CD4-positive, CD25-positive, alpha-beta regulatory T cell (primary cell): ENCODE measurements at regions not wholly inside any gene's neighbourhood (a gene's known extent, or its start where the extent isn't known, plus 50 kb on each side); places are given as distances from the start of the nearest gene placed in this dataset.

Source experiments
- ATAC-seq, 2 donors: fragments of 150-1000 bp; cut with Tn5 transposase; one replicate each; pipeline ENCODE4 v1.10.0; 2021; ENCODE audit warnings: low read depth in 2 of 2, moderate number of reproducible peaks in 2 of 2, moderate library complexity in 1 of 2
- DNase-seq, 3 donors: peaks; one replicate each; pipeline versions ENCODE4 v3.0.0 to v3.0.0-alpha.2; 2012 to 2022; ENCODE audit warnings: mixed read lengths in 1 of 3
- H3K27ac ChIP-seq: one replicate; pipeline ENCODE4 v1.7.0; 2013; ENCODE audit warnings: mild to moderate bottlenecking, low read length; ENCODE audit not compliant: insufficient read depth, poor library complexity, severe bottlenecking
- H3K27me3 ChIP-seq: one replicate; pipeline ENCODE4 v1.7.0; 2013; ENCODE audit warnings: low read length; ENCODE audit not compliant: control insufficient read depth, insufficient read depth
- H3K36me3 ChIP-seq: one replicate; pipeline ENCODE4 v1.7.0; 2013; ENCODE audit warnings: mild to moderate bottlenecking, low read length, moderate library complexity; ENCODE audit not compliant: control insufficient read depth, insufficient read depth
- H3K4me1 ChIP-seq: 2 replicates; pipeline ENCODE4 v1.7.0; 2013; ENCODE audit warnings: mild to moderate bottlenecking, low read length; ENCODE audit not compliant: insufficient read depth, control insufficient read depth, poor library complexity, severe bottlenecking
- H3K4me3 ChIP-seq: one replicate; pipeline ENCODE4 v1.7.0; 2013; ENCODE audit warnings: low read depth, mild to moderate bottlenecking, low read length, moderate library complexity
- H3K9me3 ChIP-seq, 2 experiments: 1 replicate in 1 of 2; 2 replicates in 1 of 2; pipeline ENCODE4 v1.7.0; 2013; ENCODE audit warnings: low read length in 2 of 2, mild to moderate bottlenecking in 1 of 2, moderate library complexity in 1 of 2; ENCODE audit not compliant: control insufficient read depth in 2 of 2
- H3K27ac Mint-ChIP-seq, 3 donors: one replicate each; pipeline ENCODE4 v1.8.0; 2020 to 2022; ENCODE audit warnings: mild to moderate bottlenecking in 3 of 3, mixed read lengths in 3 of 3, moderate library complexity in 2 of 3
- H3K27me3 Mint-ChIP-seq: one replicate; pipeline ENCODE4 v1.8.0; 2022; ENCODE audit warnings: mild to moderate bottlenecking, mixed read lengths
- H3K36me3 Mint-ChIP-seq: one replicate; pipeline ENCODE4 v1.8.0; 2020; ENCODE audit warnings: mixed read lengths
- H3K4me1 Mint-ChIP-seq, 4 donors: one replicate each; pipeline ENCODE4 v1.8.0; 2020 to 2022; ENCODE audit warnings: mixed read lengths in 4 of 4, mild to moderate bottlenecking in 1 of 4
- H3K4me3 Mint-ChIP-seq, 4 donors: one replicate each; pipeline ENCODE4 v1.8.0; 2020 to 2022; ENCODE audit warnings: mild to moderate bottlenecking in 4 of 4, mixed read lengths in 4 of 4, moderate library complexity in 3 of 4
- H3K9me3 Mint-ChIP-seq, 7 donors: one replicate each; pipeline ENCODE4 v1.8.0; 2020 to 2022; ENCODE audit warnings: mixed read lengths in 7 of 7, mild to moderate bottlenecking in 3 of 7, moderate library complexity in 2 of 7

DNA sequence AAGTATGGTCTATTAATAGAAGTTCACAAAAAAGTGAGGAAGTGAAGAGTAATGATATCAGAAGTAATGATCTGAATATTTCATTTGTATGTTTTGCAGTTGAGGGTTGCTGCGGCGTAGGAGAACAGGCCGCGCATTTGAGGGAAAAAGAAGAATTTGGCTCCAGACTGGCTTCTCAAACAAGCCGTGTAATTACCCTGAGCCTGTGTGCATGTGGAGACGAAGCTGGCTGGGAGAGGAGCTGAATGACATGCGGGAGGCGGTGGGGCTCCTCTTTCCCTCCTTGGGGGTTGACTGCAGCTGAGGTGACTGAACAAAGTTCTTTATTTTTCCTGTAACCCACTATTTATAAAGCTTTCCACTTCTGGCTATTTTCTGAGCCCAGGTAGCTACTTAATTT lies 115.5 kb upstream of the AFDN start:
- no peak overlapping the region for H3K4me3 ChIP-seq
- no peak overlapping the region for H3K4me3 Mint-ChIP-seq
- no peak overlapping the region for H3K27ac Mint-ChIP-seq
- H3K27ac ChIP-seq, result no peak overlapping the region
- no peaks in the 10 kb centered on the region for H3K36me3 ChIP-seq
- no peak for ATAC-seq
- H3K9me3 ChIP-seq, result no peaks in the 10 kb centered on the region
- H3K4me1 ChIP-seq, result peaks cover 8% of the 10 kb centered on the region
- peaks cover 0 to 19% (median 4%) of the 10 kb centered on the region in 4 donors for H3K4me1 Mint-ChIP-seq
- H3K27me3 Mint-ChIP-seq, result peaks cover 38% of the 10 kb centered on the region
- H3K27me3 ChIP-seq, result peaks cover 12% of the 10 kb centered on the region
- H3K36me3 Mint-ChIP-seq, result no peaks in the 10 kb centered on the region
- DNase-seq, result no peak
- peaks cover 0 to 4% (median 0%) of the 10 kb centered on the region in 7 donors for H3K9me3 Mint-ChIP-seq

DNA sequence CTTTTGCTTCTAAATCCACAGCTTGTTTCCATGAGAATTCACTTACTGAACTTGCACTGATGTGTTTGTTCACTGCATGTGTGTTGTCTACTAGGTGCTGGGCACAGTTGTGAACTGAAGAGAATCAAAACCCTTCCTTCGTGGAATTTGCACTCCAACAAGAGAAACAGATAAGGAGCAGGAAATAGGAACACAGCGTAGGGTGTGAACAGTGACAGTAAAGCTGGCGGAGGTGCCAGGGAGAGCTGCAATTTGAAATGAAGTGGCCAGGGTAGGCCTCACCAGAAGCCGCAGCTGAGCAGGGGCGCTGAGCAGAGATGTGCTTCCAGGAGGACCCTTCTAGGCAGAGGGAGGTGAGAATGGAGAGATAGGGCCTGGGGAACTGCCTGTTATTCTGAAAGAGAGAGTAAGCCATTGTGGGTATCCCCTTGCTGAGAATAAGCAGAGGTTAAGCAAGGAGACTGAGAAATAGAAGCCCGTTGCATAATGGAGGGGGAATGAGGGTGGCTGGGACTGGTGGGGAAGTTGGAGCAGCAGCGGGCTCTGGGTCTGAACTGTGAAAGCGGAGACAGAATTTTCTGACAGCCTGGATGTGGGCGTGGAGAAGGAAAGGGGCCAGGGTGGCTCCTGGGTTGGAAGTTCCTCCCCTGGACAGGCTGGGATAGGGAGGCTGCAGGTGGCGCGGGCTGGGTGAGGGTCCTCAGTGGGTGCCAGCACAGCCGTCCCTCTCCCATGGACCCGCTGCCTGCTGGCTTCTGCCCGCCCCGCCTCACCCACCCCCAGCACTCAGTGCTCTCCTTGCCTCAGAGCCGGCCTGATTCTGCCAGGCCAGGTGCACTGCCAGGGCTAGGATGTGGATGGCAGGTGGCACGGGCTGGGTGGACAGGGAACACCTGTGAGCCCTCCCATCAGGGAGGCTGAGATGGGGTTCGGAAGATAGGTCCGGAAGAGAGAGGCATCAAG lies 114.7 kb upstream of the AFDN start:
- H3K4me3 Mint-ChIP-seq, result no peak overlapping the region
- Histone ChIP-seq H3K27me3 (peaks cover 10% of the 10 kb centered on the region), H3K36me3 (no peaks in the 10 kb centered on the region), H3K4me1 (no peaks in the 10 kb centered on the region), H3K4me3 (no peak overlapping the region), H3K9me3 (no peaks in the 10 kb centered on the region), H3K27ac (no peak overlapping the region)
- H3K4me1 Mint-ChIP-seq, result peaks cover 0 to 11% (median 0%) of the 10 kb centered on the region in 4 donors
- DNase-seq (no peak), ATAC-seq (no peak)
- H3K36me3 Mint-ChIP-seq, result no peaks in the 10 kb centered on the region
- H3K27ac Mint-ChIP-seq, result peak overlapping the region in 1 of 3 donors; percentile 43
- peaks cover 0 to 8% (median 0%) of the 10 kb centered on the region in 7 donors for H3K9me3 Mint-ChIP-seq
- H3K27me3 Mint-ChIP-seq, result peaks cover 35% of the 10 kb centered on the region

DNA sequence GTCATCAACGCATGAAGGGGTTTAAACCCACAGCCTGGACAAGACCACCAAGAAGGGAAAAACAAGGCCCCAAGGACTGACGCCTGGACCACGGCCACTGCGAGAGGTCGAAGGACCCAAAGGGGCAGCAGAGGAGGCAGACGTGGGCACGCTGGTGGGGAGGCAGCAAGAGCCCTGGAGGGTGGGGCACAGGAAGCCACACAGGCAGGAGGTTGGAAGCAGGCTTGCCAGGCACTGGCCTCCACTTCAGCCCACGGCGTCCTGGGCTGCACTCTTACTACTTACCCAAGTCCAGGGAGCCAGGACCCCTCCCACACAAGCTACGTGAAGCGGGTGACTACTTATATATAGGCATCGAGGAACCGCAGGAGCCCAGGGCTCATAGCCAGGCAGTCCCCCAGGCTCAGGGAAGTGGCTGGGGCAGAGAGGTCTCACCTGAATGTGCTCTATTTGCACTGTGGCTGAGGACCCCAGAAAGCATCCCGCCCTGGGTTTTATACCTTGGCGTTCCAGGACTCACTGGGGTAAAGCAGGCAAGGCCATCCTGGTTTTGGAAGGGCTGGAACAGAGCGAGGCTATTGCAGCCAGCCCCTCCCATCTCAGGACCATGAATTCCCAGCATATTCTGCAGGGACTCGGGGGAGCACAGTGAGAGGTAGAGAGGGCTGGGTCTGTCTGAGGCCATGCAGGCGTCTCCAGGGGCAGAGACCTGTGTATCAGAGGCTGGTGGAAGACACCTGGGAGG lies 113.8 kb upstream of the AFDN start:
- Histone ChIP-seq H3K36me3 (no peaks in the 10 kb centered on the region), H3K27ac (no peak overlapping the region), H3K27me3 (peaks cover 4% of the 10 kb centered on the region), H3K9me3 (no peaks in the 10 kb centered on the region), H3K4me3 (no peak overlapping the region), H3K4me1 (no peaks in the 10 kb centered on the region)
- DNase-seq (no peak), ATAC-seq (no peak)
- no peak overlapping the region for H3K4me3 Mint-ChIP-seq
- peaks cover 0 to 6% (median 0%) of the 10 kb centered on the region in 4 donors for H3K4me1 Mint-ChIP-seq
- no peak overlapping the region for H3K27ac Mint-ChIP-seq
- H3K27me3 Mint-ChIP-seq, result peaks cover 38% of the 10 kb centered on the region
- peaks cover 0 to 8% (median 0%) of the 10 kb centered on the region in 7 donors for H3K9me3 Mint-ChIP-seq
- no peaks in the 10 kb centered on the region for H3K36me3 Mint-ChIP-seq

DNA sequence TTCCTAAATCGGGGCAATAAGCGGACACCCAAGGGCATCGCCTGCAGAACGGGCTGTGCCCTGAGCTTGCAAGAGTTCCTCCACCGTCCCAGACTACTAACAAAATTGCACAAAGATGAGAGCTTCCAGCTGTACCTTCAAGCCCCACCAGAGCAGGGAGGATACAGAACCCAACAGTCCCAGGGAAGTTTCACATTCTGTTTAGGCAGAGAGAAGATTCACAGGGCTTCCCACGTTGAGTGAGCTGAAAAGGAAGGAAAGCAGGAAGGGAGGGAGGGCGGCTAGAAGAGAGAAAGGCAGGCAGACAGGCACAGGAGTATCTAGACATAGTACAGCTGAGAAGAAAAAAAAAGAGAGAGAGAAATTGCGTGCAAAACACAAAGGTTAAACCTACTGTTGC lies 112.6 kb upstream of the AFDN start:
- no peaks in the 10 kb centered on the region for H3K9me3 ChIP-seq
- H3K4me3 Mint-ChIP-seq, result no peak overlapping the region
- H3K9me3 Mint-ChIP-seq, result peaks cover 0 to 9% (median 0%) of the 10 kb centered on the region in 7 donors
- no peak for ATAC-seq
- no peaks in the 10 kb centered on the region for H3K36me3 Mint-ChIP-seq
- no peaks in the 10 kb centered on the region for H3K4me1 ChIP-seq
- no peak overlapping the region for H3K27ac ChIP-seq
- no peak overlapping the region for H3K27ac Mint-ChIP-seq
- no peak for DNase-seq
- peaks cover 0 to 2% (median 0%) of the 10 kb centered on the region in 4 donors for H3K4me1 Mint-ChIP-seq
- H3K36me3 ChIP-seq, result no peaks in the 10 kb centered on the region
- peaks cover 37% of the 10 kb centered on the region for H3K27me3 Mint-ChIP-seq
- H3K27me3 ChIP-seq, result peaks cover 2% of the 10 kb centered on the region
- H3K4me3 ChIP-seq, result no peak overlapping the region

DNA sequence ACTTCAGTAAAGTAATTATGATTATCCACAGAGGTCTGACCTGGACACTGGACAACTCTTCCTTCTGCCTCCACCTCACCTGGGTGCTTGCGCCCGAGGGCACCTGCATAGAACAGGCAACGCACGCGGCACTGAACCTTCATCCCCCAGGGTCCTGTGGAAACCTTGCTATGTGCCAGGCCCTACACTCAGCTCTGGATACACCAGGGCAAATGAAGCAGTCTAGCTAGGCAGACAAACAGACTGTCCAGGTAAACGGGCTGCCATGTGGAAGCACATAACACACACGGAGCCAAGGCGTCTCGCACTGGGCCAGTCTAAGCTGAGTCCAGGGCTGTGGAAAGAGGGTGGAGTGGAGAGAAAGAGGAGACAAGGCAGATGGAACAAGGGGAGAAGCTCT lies 109.3 kb upstream of the AFDN start:
- H3K4me3 ChIP-seq, result no peak overlapping the region
- no peaks in the 10 kb centered on the region for H3K4me1 Mint-ChIP-seq
- H3K36me3 Mint-ChIP-seq, result no peaks in the 10 kb centered on the region
- H3K27me3 ChIP-seq, result peaks cover 2% of the 10 kb centered on the region
- H3K9me3 Mint-ChIP-seq, result peaks cover 0 to 9% (median 0%) of the 10 kb centered on the region in 7 donors
- no peak overlapping the region for H3K4me3 Mint-ChIP-seq
- ATAC-seq (no peak), DNase-seq (no peak)
- no peaks in the 10 kb centered on the region for H3K9me3 ChIP-seq
- peaks cover 28% of the 10 kb centered on the region for H3K27me3 Mint-ChIP-seq
- no peak overlapping the region for H3K27ac ChIP-seq
- no peak overlapping the region for H3K27ac Mint-ChIP-seq
- H3K4me1 ChIP-seq, result no peaks in the 10 kb centered on the region
- H3K36me3 ChIP-seq, result no peaks in the 10 kb centered on the region

DNA sequence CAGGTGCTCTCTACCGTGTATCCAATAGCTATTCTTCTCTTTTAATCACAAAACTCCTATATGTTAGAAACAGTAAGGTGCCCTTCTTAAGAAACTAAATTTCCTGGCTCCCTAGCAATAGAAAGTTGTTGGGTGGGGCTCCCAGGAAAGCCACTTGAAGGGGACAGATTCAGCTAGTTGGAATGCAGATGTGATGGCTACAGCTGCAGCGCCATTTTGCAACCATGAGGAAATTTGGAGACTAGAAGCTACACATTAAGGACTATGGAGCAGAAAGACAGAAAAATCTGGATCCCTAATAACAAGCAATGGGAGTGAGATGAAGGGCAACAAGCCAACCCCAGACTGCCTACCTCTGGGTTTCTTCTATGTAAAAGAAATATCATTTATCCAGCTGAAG lies 108.8 kb upstream of the AFDN start:
- H3K27me3 ChIP-seq, result peaks cover 2% of the 10 kb centered on the region
- Mint-ChIP-seq H3K27me3 (peaks cover 28% of the 10 kb centered on the region), H3K36me3 (no peaks in the 10 kb centered on the region), H3K27ac (no peak overlapping the region), H3K4me1 (no peaks in the 10 kb centered on the region), H3K9me3 (peaks cover 0 to 9% (median 0%) of the 10 kb centered on the region in 7 donors), H3K4me3 (no peak overlapping the region)
- H3K4me3 ChIP-seq, result no peak overlapping the region
- H3K4me1 ChIP-seq, result no peaks in the 10 kb centered on the region
- no peak overlapping the region for H3K27ac ChIP-seq
- H3K9me3 ChIP-seq, result no peaks in the 10 kb centered on the region
- no peaks in the 10 kb centered on the region for H3K36me3 ChIP-seq
- ATAC-seq (no peak), DNase-seq (no peak)

DNA sequence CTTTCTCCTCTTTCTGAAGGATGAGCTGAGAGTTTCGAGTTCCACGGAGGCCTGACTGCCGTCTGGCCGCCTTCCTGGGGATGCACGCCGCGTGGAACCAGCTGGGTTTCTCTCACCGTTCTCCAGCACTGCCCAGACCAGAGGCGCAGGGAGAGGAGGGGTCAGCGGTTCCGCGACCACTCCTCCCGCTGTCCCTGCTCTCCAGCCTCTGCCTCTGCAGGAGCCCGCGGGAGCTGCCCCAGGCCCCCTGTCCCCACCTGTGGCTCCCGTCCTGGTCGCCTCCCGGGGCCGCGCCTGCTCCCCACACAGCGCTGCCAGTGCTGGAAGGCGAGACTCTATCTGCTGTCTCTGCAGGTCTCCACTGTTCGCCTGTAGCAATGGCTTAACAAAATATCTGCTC lies 106.8 kb upstream of the AFDN start:
- DNase-seq (no peak), ATAC-seq (no peak)
- no peak overlapping the region for H3K27ac ChIP-seq
- H3K4me3 ChIP-seq, result no peak overlapping the region
- no peaks in the 10 kb centered on the region for H3K4me1 Mint-ChIP-seq
- H3K9me3 ChIP-seq, result peaks cover 0 to 2% of the 10 kb centered on the region in 2 experiments
- peaks cover 0 to 11% (median 5%) of the 10 kb centered on the region in 7 donors for H3K9me3 Mint-ChIP-seq
- no peaks in the 10 kb centered on the region for H3K36me3 ChIP-seq
- H3K27ac Mint-ChIP-seq, result no peak overlapping the region
- H3K27me3 ChIP-seq, result no peaks in the 10 kb centered on the region
- peaks cover 13% of the 10 kb centered on the region for H3K27me3 Mint-ChIP-seq
- H3K4me3 Mint-ChIP-seq, result no peak overlapping the region
- H3K36me3 Mint-ChIP-seq, result no peaks in the 10 kb centered on the region
- H3K4me1 ChIP-seq, result no peaks in the 10 kb centered on the region
